ENCODE measurements at regions not wholly inside any gene's neighbourhood (a gene's known extent, or its start where the extent isn't known, plus 50 kb on each side); places are given as distances from the start of the nearest gene placed in this dataset.
"Not testable (repeated sequence)": the region's sequence is repeated elsewhere in the genome, so short reads cannot be mapped to it uniquely, and the experiment has no call there.

GRCh38 chr9:110028676-110029075, 179.3 kb downstream of the C9orf152 start:
- DNase-seq = no peak

GRCh38 chr9:110029429-110029955, 178.5 kb downstream of the C9orf152 start:
- no peak for DNase-seq

- DNase-seq = no peak
These were observed 177.9 kb downstream of the C9orf152 start for GRCh38 chr9:110029956-110030480.

GRCh38 chr9:110030632-110031031, 177.3 kb downstream of the C9orf152 start:
- no peak for DNase-seq

GRCh38 chr9:110031511-110032173, 176.3 kb downstream of the C9orf152 start:
- DNase-seq = no peak

GRCh38 chr9:110032532-110032931, 175.4 kb downstream of the C9orf152 start:
- DNase-seq = not testable (repeated sequence)

- no peak for DNase-seq
These were observed 174.1 kb downstream of the C9orf152 start for GRCh38 chr9:110033869-110034268.

GRCh38 chr9:110036286-110036685, 171.7 kb downstream of the C9orf152 start:
- DNase-seq = no peak

GRCh38 chr9:110040788-110041187, 167.2 kb downstream of the C9orf152 start:
- DNase-seq = no peak

- no peak for DNase-seq
These were observed 166.5 kb downstream of the C9orf152 start for GRCh38 chr9:110041452-110041851.

GRCh38 chr9:110047232-110047954, 160.6 kb downstream of the C9orf152 start:
- no peak for DNase-seq

GRCh38 chr9:110047955-110048402, 160.0 kb downstream of the C9orf152 start:
- no peak for DNase-seq

GRCh38 chr9:110048403-110048975, 159.5 kb downstream of the C9orf152 start:
- DNase-seq = peak; percentile 84

- peak; percentile 17 for DNase-seq
These were observed 158.8 kb downstream of the C9orf152 start for GRCh38 chr9:110048976-110049698.

- DNase-seq = peak; percentile 35
These were observed 158.1 kb downstream of the C9orf152 start for GRCh38 chr9:110049699-110050450.

GRCh38 chr9:110050925-110051355, 157.0 kb downstream of the C9orf152 start:
- peak; percentile 12 for DNase-seq

- DNase-seq = no peak
These were observed 151.9 kb downstream of the C9orf152 start for GRCh38 chr9:110056062-110056461.

- peak; percentile 62 for DNase-seq
These were observed 149.5 kb downstream of the C9orf152 start for GRCh38 chr9:110058304-110058953.

GRCh38 chr9:110059461-110059860, 148.5 kb downstream of the C9orf152 start:
- DNase-seq = no peak

- DNase-seq = no peak
These were observed 143.2 kb downstream of the C9orf152 start for GRCh38 chr9:110064803-110065202.

- no peak for DNase-seq
These were observed 142.4 kb downstream of the C9orf152 start for GRCh38 chr9:110065532-110065931.
